SU-DHL-6 (cell line): ENCODE measurements at regions not wholly inside any gene's neighbourhood (a gene's known extent, or its start where the extent isn't known, plus 50 kb on each side); places are given as distances from the start of the nearest gene placed in this dataset.
A peak's percentile ranks its signal among the peaks of the same experiment; 100 is the strongest.
"Not testable (repeated sequence)": the region's sequence is repeated elsewhere in the genome, so short reads cannot be mapped to it uniquely, and the experiment has no call there.

ENCODE experiments used
- H2AFZ ChIP-seq: fragments of 200-600 bp; sonication (generic); 2 replicates; pipeline ENCODE4 v1.6.1; 2014; ENCODE audit warnings: low read depth, mild to moderate bottlenecking, moderate library complexity, mixed read lengths, antibody characterized with exemption, low read length; ENCODE audit not compliant: severe bottlenecking
- H3F3A ChIP-seq: fragments of 200-600 bp; shearing (Covaris generic); 2 replicates; pipeline ENCODE4 v1.6.0; 2016; ENCODE audit warnings: antibody characterized with exemption, mild to moderate bottlenecking; ENCODE audit not compliant: insufficient read depth
- H3K27ac ChIP-seq: fragments of 200-600 bp; sonication (generic); 2 replicates; pipeline ENCODE4 v1.5.1; 2016; ENCODE audit warnings: low read depth, mild to moderate bottlenecking, low read length, moderate library complexity, mixed read lengths
- H3K27me3 ChIP-seq: fragments of 200-600 bp; sonication (generic), shearing (Covaris generic); 2 replicates; pipeline ENCODE4 v1.6.0; 2014; ENCODE audit warnings: mild to moderate bottlenecking, low read length
- H3K36me3 ChIP-seq: fragments of 200-600 bp; sonication (generic); 2 replicates; pipeline ENCODE4 v1.6.1; 2014; ENCODE audit warnings: mild to moderate bottlenecking, low read length, mixed read lengths
- H3K4me2 ChIP-seq: fragments of 300-600, 200-600 bp; shearing (Covaris generic), sonication (generic); 2 replicates; pipeline ENCODE4 v1.6.0; 2014; ENCODE audit warnings: low read length, low read depth, mild to moderate bottlenecking; ENCODE audit not compliant: poor library complexity, severe bottlenecking
- H3K4me3 ChIP-seq: fragments of 200-600 bp; sonication (generic); 2 replicates; pipeline ENCODE4 v1.5.1; 2014; ENCODE audit warnings: antibody characterized with exemption, low read length, mild to moderate bottlenecking, mixed read lengths; ENCODE audit not compliant: insufficient read depth, poor library complexity, severe bottlenecking
- H3K79me2 ChIP-seq: fragments of 200-600 bp; sonication (generic); 2 replicates; pipeline ENCODE4 v1.6.1; 2014; ENCODE audit warnings: mild to moderate bottlenecking, low read length, moderate library complexity; ENCODE audit not compliant: insufficient read depth
- H3K9ac ChIP-seq: fragments of 200-600 bp; sonication (generic); 2 replicates; pipeline ENCODE4 v1.7.0; 2014; ENCODE audit warnings: mild to moderate bottlenecking, low read length
- H3K9me2 ChIP-seq: fragments of 200-600 bp; sonication (generic); replicated peaks from 2 replicates; pipeline ENCODE4 v1.6.1; 2014; ENCODE audit warnings: low read length; ENCODE audit not compliant: insufficient read depth
- H3K9me3 ChIP-seq: fragments of 200-600 bp; sonication (generic); 2 replicates; pipeline ENCODE4 v1.6.1; 2014; ENCODE audit warnings: low read length, mixed read lengths; ENCODE audit not compliant: insufficient read depth
- H4K20me1 ChIP-seq: fragments of 200-600 bp; sonication (generic); 2 replicates; pipeline ENCODE4 v1.6.1; 2014; ENCODE audit warnings: low read depth, mild to moderate bottlenecking, antibody characterized with exemption, low read length, moderate library complexity, mixed read lengths
- EZH2phosphoT487 ChIP-seq: fragments of 200-600 bp; sonication (generic), shearing (Covaris generic); conservative IDR thresholded peaks from 2 replicates; pipeline ENCODE4 v1.6.1; 2018; ENCODE audit warnings: mild to moderate bottlenecking, antibody characterized with exemption, low read length, moderate library complexity, mixed read lengths
- TF ChIP-seq, protein P1 (sequence below): fragments of 200-600 bp; sonication (generic); IDR thresholded peaks from one replicate; pipeline ENCODE4 v1.5.1; 2017; ENCODE audit warnings: antibody characterized with exemption, mild to moderate bottlenecking, low read length, moderate library complexity; ENCODE audit not compliant: insufficient read depth, poor library complexity, severe bottlenecking

DNA sequence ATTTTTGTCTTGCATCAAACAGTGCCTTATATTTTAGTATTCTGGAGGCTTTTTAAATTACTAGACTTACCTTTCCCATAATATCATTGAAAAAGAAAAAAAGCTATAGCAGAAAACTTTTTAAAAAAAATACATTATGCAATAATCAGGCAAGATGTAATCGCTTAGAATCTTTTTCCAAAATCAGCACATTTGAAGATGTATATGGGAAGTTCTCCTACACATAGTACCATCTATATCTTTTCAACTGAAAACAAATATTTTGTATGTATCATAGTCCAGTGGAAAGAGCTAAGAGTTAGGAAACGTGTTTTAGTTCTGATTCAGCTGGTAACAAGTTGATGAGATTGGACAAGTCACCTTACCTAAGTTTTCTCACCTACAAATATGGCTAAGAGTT is 70.6 kb downstream of the SLC41A2 start:
- TF ChIP-seq, protein P1, sequence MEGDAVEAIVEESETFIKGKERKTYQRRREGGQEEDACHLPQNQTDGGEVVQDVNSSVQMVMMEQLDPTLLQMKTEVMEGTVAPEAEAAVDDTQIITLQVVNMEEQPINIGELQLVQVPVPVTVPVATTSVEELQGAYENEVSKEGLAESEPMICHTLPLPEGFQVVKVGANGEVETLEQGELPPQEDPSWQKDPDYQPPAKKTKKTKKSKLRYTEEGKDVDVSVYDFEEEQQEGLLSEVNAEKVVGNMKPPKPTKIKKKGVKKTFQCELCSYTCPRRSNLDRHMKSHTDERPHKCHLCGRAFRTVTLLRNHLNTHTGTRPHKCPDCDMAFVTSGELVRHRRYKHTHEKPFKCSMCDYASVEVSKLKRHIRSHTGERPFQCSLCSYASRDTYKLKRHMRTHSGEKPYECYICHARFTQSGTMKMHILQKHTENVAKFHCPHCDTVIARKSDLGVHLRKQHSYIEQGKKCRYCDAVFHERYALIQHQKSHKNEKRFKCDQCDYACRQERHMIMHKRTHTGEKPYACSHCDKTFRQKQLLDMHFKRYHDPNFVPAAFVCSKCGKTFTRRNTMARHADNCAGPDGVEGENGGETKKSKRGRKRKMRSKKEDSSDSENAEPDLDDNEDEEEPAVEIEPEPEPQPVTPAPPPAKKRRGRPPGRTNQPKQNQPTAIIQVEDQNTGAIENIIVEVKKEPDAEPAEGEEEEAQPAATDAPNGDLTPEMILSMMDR: no peak
- TF ChIP-seq EZH2phosphoT487: no peak
- H3K79me2 ChIP-seq: no peaks in the 10 kb centered on the region
- no peak overlapping the region for H3K9ac ChIP-seq
- H3K9me2 ChIP-seq: no peaks in the 10 kb centered on the region
- H3K4me2 ChIP-seq: no peak overlapping the region
- no peak overlapping the region for H3K27ac ChIP-seq
- no peak overlapping the region for H2AFZ ChIP-seq
- H4K20me1 ChIP-seq: no peaks in the 10 kb centered on the region
- H3K4me3 ChIP-seq: no peak overlapping the region
- no peaks in the 10 kb centered on the region for H3K27me3 ChIP-seq
- H3K36me3 ChIP-seq: peaks cover 3% of the 10 kb centered on the region; the same call in 1 of the 2 replicates
- no peaks in the 10 kb centered on the region for H3K9me3 ChIP-seq
- no peaks in the 10 kb centered on the region for H3F3A ChIP-seq

DNA sequence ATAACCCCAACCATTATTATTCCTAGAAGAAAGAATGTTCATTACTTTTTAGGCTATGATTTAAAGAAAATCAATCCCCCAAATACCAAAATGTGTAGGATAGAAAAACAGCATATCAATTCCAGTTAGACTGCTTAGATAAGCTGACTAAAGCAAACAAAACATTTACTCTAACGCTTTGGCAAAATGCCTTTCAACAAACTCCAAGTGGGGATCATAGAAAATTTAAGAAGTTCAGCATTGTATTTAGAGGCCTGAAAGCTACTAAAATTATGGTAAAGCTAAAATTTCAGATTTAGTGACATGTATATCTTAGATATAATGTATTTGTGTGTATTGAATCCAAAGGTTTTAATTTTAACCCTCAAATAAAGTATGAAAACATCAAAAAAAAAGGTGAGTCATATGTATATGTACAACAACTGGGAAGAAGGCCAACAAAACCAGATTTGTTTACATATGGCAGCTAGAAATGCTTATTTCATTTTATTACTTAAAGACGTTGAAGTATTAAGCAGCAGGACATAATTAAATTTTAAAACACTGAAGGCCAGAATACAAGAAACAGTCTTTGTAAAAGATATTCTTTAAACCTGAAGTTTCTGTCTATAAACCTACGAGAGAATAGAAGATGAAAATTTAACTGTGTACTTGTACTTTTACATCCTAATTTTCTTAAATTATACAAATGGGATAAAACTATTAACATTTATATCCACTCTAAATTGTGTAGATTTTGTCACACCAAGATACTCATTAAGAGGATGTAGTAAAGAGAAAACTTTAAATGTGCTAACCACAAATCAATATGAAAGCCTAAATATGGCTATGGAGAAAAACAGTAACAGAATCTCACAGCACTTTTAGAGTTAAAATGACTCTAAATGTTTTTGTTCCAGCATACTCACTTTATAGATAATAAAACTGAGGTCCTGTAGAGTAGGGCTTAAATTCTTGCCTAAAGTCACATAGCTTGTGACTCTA is 71.4 kb downstream of the SLC41A2 start:
- Histone ChIP-seq H3K36me3 (peaks cover 3% of the 10 kb centered on the region; the same call in 1 of the 2 replicates), H3K79me2 (no peaks in the 10 kb centered on the region), H3K27ac (no peak overlapping the region)

DNA sequence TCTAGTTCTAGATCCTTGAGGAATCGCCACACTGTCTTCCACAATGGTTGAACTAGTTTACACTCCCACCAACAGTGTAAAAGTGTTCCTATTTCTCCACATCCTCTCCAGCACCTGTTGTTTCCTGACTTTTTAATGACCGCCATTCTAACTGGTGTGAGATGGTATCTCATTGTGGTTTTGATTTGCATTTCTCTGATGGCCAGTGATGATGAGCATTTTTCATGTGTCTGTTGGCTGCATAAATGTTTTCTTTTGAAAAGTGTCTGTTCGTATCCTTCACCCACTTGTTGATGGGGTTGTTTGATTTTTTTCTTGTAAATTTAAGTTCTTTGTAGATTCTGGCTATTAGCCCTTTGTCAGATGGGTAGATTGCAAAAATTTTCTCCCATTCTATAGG is 79.2 kb downstream of the SLC41A2 start:
- not testable (repeated sequence) for H3K4me2 ChIP-seq, H3K36me3 ChIP-seq, H3K79me2 ChIP-seq, H3K9me3 ChIP-seq, H3K4me3 ChIP-seq, H4K20me1 ChIP-seq, H3K27me3 ChIP-seq, H3K9me2 ChIP-seq, H3K27ac ChIP-seq, H2AFZ ChIP-seq, H3K9ac ChIP-seq, H3F3A ChIP-seq

More for the DNA sequence above, 71.4 kb downstream of the SLC41A2 start:
- Histone ChIP-seq H2AFZ (no peak overlapping the region), H3K9ac (no peak overlapping the region), H3K9me2 (no peaks in the 10 kb centered on the region), H3K27me3 (no peaks in the 10 kb centered on the region), H3F3A (no peaks in the 10 kb centered on the region), H3K9me3 (no peaks in the 10 kb centered on the region), H3K4me2 (no peak overlapping the region), H4K20me1 (no peaks in the 10 kb centered on the region), H3K4me3 (no peak overlapping the region)
- TF ChIP-seq EZH2phosphoT487: no peak
- TF ChIP-seq, protein P1: no peak

DNA sequence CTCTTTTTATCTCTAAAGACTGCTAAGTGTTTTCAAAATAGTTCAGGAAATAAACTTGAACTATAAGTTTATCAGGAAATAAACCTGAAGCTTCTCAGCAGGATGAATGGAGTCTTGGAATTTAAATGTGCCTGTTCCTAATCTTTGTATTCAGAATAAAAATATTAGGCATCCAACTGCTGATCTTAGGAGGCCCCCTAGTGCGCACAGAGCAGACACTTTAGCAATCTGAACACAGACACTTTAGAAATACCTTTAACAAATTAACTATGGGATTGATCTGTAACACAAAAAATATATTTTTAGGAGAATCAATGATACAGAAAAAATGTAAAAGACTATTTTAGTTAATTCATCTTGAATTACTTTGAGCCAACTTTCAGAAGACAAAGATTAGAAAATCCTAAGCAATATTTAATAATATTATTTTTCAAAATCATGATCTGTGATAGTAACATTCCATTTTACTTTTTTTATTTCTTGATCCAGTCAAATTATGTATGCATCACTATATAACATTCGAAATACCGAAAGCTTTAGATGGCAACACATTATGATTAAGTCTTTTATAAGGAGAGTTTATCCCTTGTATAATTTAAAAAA is 80.9 kb downstream of the SLC41A2 start:
- Histone ChIP-seq H3K79me2 (no peaks in the 10 kb centered on the region), H3K9me3 (no peaks in the 10 kb centered on the region), H3K4me3 (no peak overlapping the region), H3K27ac (no peak overlapping the region), H3F3A (no peaks in the 10 kb centered on the region), H3K9ac (no peak overlapping the region), H3K4me2 (no peak overlapping the region), H3K36me3 (no peaks in the 10 kb centered on the region), H2AFZ (no peak overlapping the region), H4K20me1 (no peaks in the 10 kb centered on the region), H3K27me3 (no peaks in the 10 kb centered on the region), H3K9me2 (no peaks in the 10 kb centered on the region)
- no peak for TF ChIP-seq EZH2phosphoT487
- TF ChIP-seq, protein P1: peak; percentile 58
